ENCODE measurements at regions not wholly inside any gene's neighbourhood (a gene's known extent, or its start where the extent isn't known, plus 50 kb on each side); places are given as distances from the start of the nearest gene placed in this dataset.

- WGBS, 2 donors: 94% methylated on average over 2 of the region's 2 CpGs
- Histone ChIP-seq H3K36me3 (ENCODE audit: control insufficient read depth in 2 of 2, insufficient read depth in 2 of 2, low read length in 1 of 2) (no peaks in the 10 kb centered on the region), H3K27me3 (ENCODE audit: control insufficient read depth in 1 of 2, insufficient read depth in 2 of 2, low read length in 2 of 2) (no peaks in the 10 kb centered on the region), H3K9me3 (ENCODE audit: control insufficient read depth in 2 of 2, insufficient read depth in 1 of 2, low read depth in 1 of 2, low read length in 1 of 2) (no peaks in the 10 kb centered on the region), H3K27ac (ENCODE audit: low read depth in 2 of 2, low read length in 1 of 2) (no peak overlapping the region), H3K4me3 (ENCODE audit: low read depth in 1 of 2, low read length in 2 of 2) (no peak overlapping the region), H3K4me1 (ENCODE audit: control insufficient read depth in 2 of 2, insufficient read depth in 2 of 2, low read length in 1 of 2) (no peaks in the 10 kb centered on the region)
Measured at GRCh38 chr6:81909162-81909561, 156.7 kb upstream of the TENT5A start.

GRCh38 chr6:81906709-81907204, 154.3 kb upstream of the TENT5A start:
- H3K27me3 ChIP-seq (ENCODE audit: control insufficient read depth in 1 of 2, insufficient read depth in 2 of 2, low read length in 2 of 2): no peaks in the 10 kb centered on the region

GRCh38 chr6:81906041-81906440, 153.6 kb upstream of the TENT5A start:
- H3K4me3 ChIP-seq (ENCODE audit: low read depth in 1 of 2, low read length in 2 of 2): no peak overlapping the region
- 84% methylated on average over 3 of the region's 3 CpGs for WGBS, 2 donors
- no peaks in the 10 kb centered on the region for H3K27me3 ChIP-seq (ENCODE audit: control insufficient read depth in 1 of 2, insufficient read depth in 2 of 2, low read length in 2 of 2)
- H3K9me3 ChIP-seq (ENCODE audit: control insufficient read depth in 2 of 2, insufficient read depth in 1 of 2, low read depth in 1 of 2, low read length in 1 of 2): no peaks in the 10 kb centered on the region
- H3K4me1 ChIP-seq (ENCODE audit: control insufficient read depth in 2 of 2, insufficient read depth in 2 of 2, low read length in 1 of 2): no peaks in the 10 kb centered on the region
- H3K36me3 ChIP-seq (ENCODE audit: control insufficient read depth in 2 of 2, insufficient read depth in 2 of 2, low read length in 1 of 2): no peaks in the 10 kb centered on the region
- H3K27ac ChIP-seq (ENCODE audit: low read depth in 2 of 2, low read length in 1 of 2): no peak overlapping the region

More at GRCh38 chr6:81906709-81907204, 154.3 kb upstream of the TENT5A start:
- Histone ChIP-seq H3K27ac (ENCODE audit: low read depth in 2 of 2, low read length in 1 of 2) (peak overlapping the region in 1 of 2 donors; percentile 16), H3K4me1 (ENCODE audit: control insufficient read depth in 2 of 2, insufficient read depth in 2 of 2, low read length in 1 of 2) (no peaks in the 10 kb centered on the region), H3K4me3 (ENCODE audit: low read depth in 1 of 2, low read length in 2 of 2) (no peak overlapping the region), H3K9me3 (ENCODE audit: control insufficient read depth in 2 of 2, insufficient read depth in 1 of 2, low read depth in 1 of 2, low read length in 1 of 2) (no peaks in the 10 kb centered on the region), H3K36me3 (ENCODE audit: control insufficient read depth in 2 of 2, insufficient read depth in 2 of 2, low read length in 1 of 2) (no peaks in the 10 kb centered on the region)
- WGBS, 2 donors: 48 to 60% methylated on average over 2 of the region's 2 CpGs

- H3K36me3 ChIP-seq (ENCODE audit: control insufficient read depth in 2 of 2, insufficient read depth in 2 of 2, low read length in 1 of 2): no peaks in the 10 kb centered on the region
- no peaks in the 10 kb centered on the region for H3K27me3 ChIP-seq (ENCODE audit: control insufficient read depth in 1 of 2, insufficient read depth in 2 of 2, low read length in 2 of 2)
- H3K27ac ChIP-seq (ENCODE audit: low read depth in 2 of 2, low read length in 1 of 2): no peak overlapping the region
- H3K4me1 ChIP-seq (ENCODE audit: control insufficient read depth in 2 of 2, insufficient read depth in 2 of 2, low read length in 1 of 2): no peaks in the 10 kb centered on the region
- no peak overlapping the region for H3K4me3 ChIP-seq (ENCODE audit: low read depth in 1 of 2, low read length in 2 of 2)
- H3K9me3 ChIP-seq (ENCODE audit: control insufficient read depth in 2 of 2, insufficient read depth in 1 of 2, low read depth in 1 of 2, low read length in 1 of 2): no peaks in the 10 kb centered on the region
- WGBS, 2 donors: 33 to 38% methylated on average over 1 of the region's 1 CpG
Measured at GRCh38 chr6:81901551-81901966, 149.1 kb upstream of the TENT5A start.

- no peaks in the 10 kb centered on the region for H3K36me3 ChIP-seq (ENCODE audit: control insufficient read depth in 2 of 2, insufficient read depth in 2 of 2, low read length in 1 of 2)
- no peaks in the 10 kb centered on the region for H3K27me3 ChIP-seq (ENCODE audit: control insufficient read depth in 1 of 2, insufficient read depth in 2 of 2, low read length in 2 of 2)
- H3K4me3 ChIP-seq (ENCODE audit: low read depth in 1 of 2, low read length in 2 of 2): no peak overlapping the region
- no peaks in the 10 kb centered on the region for H3K4me1 ChIP-seq (ENCODE audit: control insufficient read depth in 2 of 2, insufficient read depth in 2 of 2, low read length in 1 of 2)
- H3K27ac ChIP-seq (ENCODE audit: low read depth in 2 of 2, low read length in 1 of 2): no peak overlapping the region
- WGBS, 2 donors: 89 to 96% methylated on average over 1 of the region's 1 CpG
- H3K9me3 ChIP-seq (ENCODE audit: control insufficient read depth in 2 of 2, insufficient read depth in 1 of 2, low read depth in 1 of 2, low read length in 1 of 2): no peaks in the 10 kb centered on the region
Measured at GRCh38 chr6:81900616-81901015, 148.1 kb upstream of the TENT5A start.

- no peaks in the 10 kb centered on the region for H3K36me3 ChIP-seq (ENCODE audit: control insufficient read depth in 2 of 2, insufficient read depth in 2 of 2, low read length in 1 of 2)
- 66 to 76% methylated on average over 4 of the region's 4 CpGs for WGBS, 2 donors
- no peak overlapping the region for H3K4me3 ChIP-seq (ENCODE audit: low read depth in 1 of 2, low read length in 2 of 2)
- H3K27ac ChIP-seq (ENCODE audit: low read depth in 2 of 2, low read length in 1 of 2): no peak overlapping the region
- no peaks in the 10 kb centered on the region for H3K9me3 ChIP-seq (ENCODE audit: control insufficient read depth in 2 of 2, insufficient read depth in 1 of 2, low read depth in 1 of 2, low read length in 1 of 2)
- H3K4me1 ChIP-seq (ENCODE audit: control insufficient read depth in 2 of 2, insufficient read depth in 2 of 2, low read length in 1 of 2): no peaks in the 10 kb centered on the region
- no peaks in the 10 kb centered on the region for H3K27me3 ChIP-seq (ENCODE audit: control insufficient read depth in 1 of 2, insufficient read depth in 2 of 2, low read length in 2 of 2)
Measured at GRCh38 chr6:81897793-81898192, 145.3 kb upstream of the TENT5A start.

GRCh38 chr6:81896525-81897503, 144.3 kb upstream of the TENT5A start:
- H3K27me3 ChIP-seq (ENCODE audit: control insufficient read depth in 1 of 2, insufficient read depth in 2 of 2, low read length in 2 of 2): no peaks in the 10 kb centered on the region
- H3K4me1 ChIP-seq (ENCODE audit: control insufficient read depth in 2 of 2, insufficient read depth in 2 of 2, low read length in 1 of 2): no peaks in the 10 kb centered on the region
- 88 to 90% methylated on average over 7 of the region's 7 CpGs for WGBS, 2 donors
- H3K27ac ChIP-seq (ENCODE audit: low read depth in 2 of 2, low read length in 1 of 2): no peak overlapping the region
- H3K9me3 ChIP-seq (ENCODE audit: control insufficient read depth in 2 of 2, insufficient read depth in 1 of 2, low read depth in 1 of 2, low read length in 1 of 2): no peaks in the 10 kb centered on the region
- no peak overlapping the region for H3K4me3 ChIP-seq (ENCODE audit: low read depth in 1 of 2, low read length in 2 of 2)
- no peaks in the 10 kb centered on the region for H3K36me3 ChIP-seq (ENCODE audit: control insufficient read depth in 2 of 2, insufficient read depth in 2 of 2, low read length in 1 of 2)

- no peaks in the 10 kb centered on the region for H3K27me3 ChIP-seq (ENCODE audit: control insufficient read depth in 1 of 2, insufficient read depth in 2 of 2, low read length in 2 of 2)
- no peaks in the 10 kb centered on the region for H3K4me1 ChIP-seq (ENCODE audit: control insufficient read depth in 2 of 2, insufficient read depth in 2 of 2, low read length in 1 of 2)
- WGBS, 2 donors: 59 to 69% methylated on average over 5 of the region's 5 CpGs
- H3K9me3 ChIP-seq (ENCODE audit: control insufficient read depth in 2 of 2, insufficient read depth in 1 of 2, low read depth in 1 of 2, low read length in 1 of 2): no peaks in the 10 kb centered on the region
- no peak overlapping the region for H3K4me3 ChIP-seq (ENCODE audit: low read depth in 1 of 2, low read length in 2 of 2)
- no peak overlapping the region for H3K27ac ChIP-seq (ENCODE audit: low read depth in 2 of 2, low read length in 1 of 2)
- H3K36me3 ChIP-seq (ENCODE audit: control insufficient read depth in 2 of 2, insufficient read depth in 2 of 2, low read length in 1 of 2): no peaks in the 10 kb centered on the region
Measured at GRCh38 chr6:81895511-81896185, 143.2 kb upstream of the TENT5A start.

- H3K27ac ChIP-seq (ENCODE audit: low read depth in 2 of 2, low read length in 1 of 2): peak overlapping the region; percentile 3 to 8
- H3K27me3 ChIP-seq (ENCODE audit: control insufficient read depth in 1 of 2, insufficient read depth in 2 of 2, low read length in 2 of 2): no peaks in the 10 kb centered on the region
- 50 to 52% methylated on average over 6 of the region's 6 CpGs for WGBS, 2 donors
- H3K9me3 ChIP-seq (ENCODE audit: control insufficient read depth in 2 of 2, insufficient read depth in 1 of 2, low read depth in 1 of 2, low read length in 1 of 2): no peaks in the 10 kb centered on the region
- H3K4me1 ChIP-seq (ENCODE audit: control insufficient read depth in 2 of 2, insufficient read depth in 2 of 2, low read length in 1 of 2): no peaks in the 10 kb centered on the region
- H3K4me3 ChIP-seq (ENCODE audit: low read depth in 1 of 2, low read length in 2 of 2): no peak overlapping the region
- H3K36me3 ChIP-seq (ENCODE audit: control insufficient read depth in 2 of 2, insufficient read depth in 2 of 2, low read length in 1 of 2): no peaks in the 10 kb centered on the region
Measured at GRCh38 chr6:81894788-81895271, 142.3 kb upstream of the TENT5A start.
